GM19025 (cell line): ENCODE measurements at regions not wholly inside any gene's neighbourhood (a gene's known extent, or its start where the extent isn't known, plus 50 kb on each side); places are given as distances from the start of the nearest gene placed in this dataset.

ENCODE experiments used
- ATAC-seq: cut with Tn5 transposase; IDR thresholded peaks from one replicate; pipeline ENCODE4 v1.9.1; 2021; ENCODE audit warnings: mild to moderate bottlenecking, low read depth, moderate library complexity; ENCODE audit not compliant: unreplicated experiment

GRCh38 chr5:158381614-158382160, 522.7 kb upstream of the CLINT1 start:
- no peak for ATAC-seq

GRCh38 chr5:158380661-158381060, 521.7 kb upstream of the CLINT1 start:
- no peak for ATAC-seq

- no peak for ATAC-seq
Observed at GRCh38 chr5:158378931-158379330, 520.0 kb upstream of the CLINT1 start.

GRCh38 chr5:158376679-158377078, 517.7 kb upstream of the CLINT1 start:
- no peak for ATAC-seq

- ATAC-seq = no peak
Observed at GRCh38 chr5:158375531-158375930, 516.6 kb upstream of the CLINT1 start.

GRCh38 chr5:158373608-158374395, 514.9 kb upstream of the CLINT1 start:
- ATAC-seq = no peak

GRCh38 chr5:158369241-158369640, 510.3 kb upstream of the CLINT1 start:
- no peak for ATAC-seq

GRCh38 chr5:158368686-158369085, 509.7 kb upstream of the CLINT1 start:
- no peak for ATAC-seq

GRCh38 chr5:158364367-158364766, 505.4 kb upstream of the CLINT1 start:
- no peak for ATAC-seq

GRCh38 chr5:158354958-158355357, 496.0 kb upstream of the CLINT1 start:
- no peak for ATAC-seq

GRCh38 chr5:158351485-158352125, 492.7 kb upstream of the CLINT1 start:
- ATAC-seq = no peak

GRCh38 chr5:158349987-158350386, 491.0 kb upstream of the CLINT1 start:
- no peak for ATAC-seq

GRCh38 chr5:158344376-158344775, 485.4 kb upstream of the CLINT1 start:
- ATAC-seq = no peak

GRCh38 chr5:158340608-158341007, 481.7 kb upstream of the CLINT1 start:
- no peak for ATAC-seq

- no peak for ATAC-seq
Observed at GRCh38 chr5:158326256-158326655, 467.3 kb upstream of the CLINT1 start.

GRCh38 chr5:158324236-158324635, 465.3 kb upstream of the CLINT1 start:
- ATAC-seq = no peak

- ATAC-seq = no peak
Observed at GRCh38 chr5:158322620-158323019, 463.7 kb upstream of the CLINT1 start.

GRCh38 chr5:158320934-158321333, 462.0 kb upstream of the CLINT1 start:
- no peak for ATAC-seq

- ATAC-seq = no peak
Observed at GRCh38 chr5:158320178-158320674, 461.3 kb upstream of the CLINT1 start.

- no peak for ATAC-seq
Observed at GRCh38 chr5:158317507-158317906, 458.6 kb upstream of the CLINT1 start.

- ATAC-seq = no peak
Observed at GRCh38 chr5:158313733-158314464, 455.0 kb upstream of the CLINT1 start.
